ENCODE measurements at regions not wholly inside any gene's neighbourhood (a gene's known extent, or its start where the extent isn't known, plus 50 kb on each side); places are given as distances from the start of the nearest gene placed in this dataset.

DNA sequence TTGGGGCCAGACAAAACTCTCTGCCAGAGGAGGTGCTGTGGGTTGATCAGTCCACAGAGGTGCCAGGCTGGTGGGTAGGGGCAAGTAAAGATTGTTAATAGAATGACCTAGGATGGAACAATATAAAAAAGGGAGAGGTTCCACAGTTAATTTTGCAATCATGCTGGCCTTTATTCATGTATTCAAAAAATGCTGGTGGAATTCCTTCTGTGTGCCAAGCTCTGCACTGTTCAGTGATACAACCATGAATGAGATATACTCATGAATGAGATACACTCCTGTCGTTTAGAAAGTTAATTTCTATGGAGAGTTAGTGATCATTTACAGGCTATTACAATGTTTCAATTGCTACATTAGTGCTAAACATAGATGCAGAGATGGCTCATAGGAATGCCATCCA lies 252.6 kb upstream of the RMST start:
- H3K36me3 ChIP-seq (ENCODE audit: control insufficient read depth in 2 of 3, insufficient read depth in 3 of 3, low read length in 3 of 3): no peaks in the 10 kb centered on the region
- intact Hi-C loops (cut with DNase I): no loop called here
- peaks cover 0 to 2% (median 0%) of the 10 kb centered on the region in 3 donors for H3K9me3 ChIP-seq (ENCODE audit: control insufficient read depth in 2 of 3, insufficient read depth in 1 of 3, low read length in 3 of 3)
- TF ChIP-seq, protein P1, sequence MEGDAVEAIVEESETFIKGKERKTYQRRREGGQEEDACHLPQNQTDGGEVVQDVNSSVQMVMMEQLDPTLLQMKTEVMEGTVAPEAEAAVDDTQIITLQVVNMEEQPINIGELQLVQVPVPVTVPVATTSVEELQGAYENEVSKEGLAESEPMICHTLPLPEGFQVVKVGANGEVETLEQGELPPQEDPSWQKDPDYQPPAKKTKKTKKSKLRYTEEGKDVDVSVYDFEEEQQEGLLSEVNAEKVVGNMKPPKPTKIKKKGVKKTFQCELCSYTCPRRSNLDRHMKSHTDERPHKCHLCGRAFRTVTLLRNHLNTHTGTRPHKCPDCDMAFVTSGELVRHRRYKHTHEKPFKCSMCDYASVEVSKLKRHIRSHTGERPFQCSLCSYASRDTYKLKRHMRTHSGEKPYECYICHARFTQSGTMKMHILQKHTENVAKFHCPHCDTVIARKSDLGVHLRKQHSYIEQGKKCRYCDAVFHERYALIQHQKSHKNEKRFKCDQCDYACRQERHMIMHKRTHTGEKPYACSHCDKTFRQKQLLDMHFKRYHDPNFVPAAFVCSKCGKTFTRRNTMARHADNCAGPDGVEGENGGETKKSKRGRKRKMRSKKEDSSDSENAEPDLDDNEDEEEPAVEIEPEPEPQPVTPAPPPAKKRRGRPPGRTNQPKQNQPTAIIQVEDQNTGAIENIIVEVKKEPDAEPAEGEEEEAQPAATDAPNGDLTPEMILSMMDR (IDR thresholded peaks at IDR 0.05; ENCODE audit: borderline replicate concordance, extremely low read depth, insufficient read depth): no peak
- H3K27ac ChIP-seq (ENCODE audit: low read depth in 2 of 2, low read length in 2 of 2): no peak overlapping the region
- no peak for DNase-seq
- no peak for FAIRE-seq
- no peaks in the 10 kb centered on the region for H3K4me1 ChIP-seq (ENCODE audit: control insufficient read depth in 2 of 3, insufficient read depth in 2 of 3, low read depth in 1 of 3, low read length in 3 of 3)
- no peaks in the 10 kb centered on the region for H3K27me3 ChIP-seq (ENCODE audit: control insufficient read depth, insufficient read depth, low read length)
- H3K9ac ChIP-seq (ENCODE audit: low read length in 3 of 3): no peak overlapping the region
- H3K4me3 ChIP-seq (ENCODE audit: low read length in 3 of 3): no peak overlapping the region

DNA sequence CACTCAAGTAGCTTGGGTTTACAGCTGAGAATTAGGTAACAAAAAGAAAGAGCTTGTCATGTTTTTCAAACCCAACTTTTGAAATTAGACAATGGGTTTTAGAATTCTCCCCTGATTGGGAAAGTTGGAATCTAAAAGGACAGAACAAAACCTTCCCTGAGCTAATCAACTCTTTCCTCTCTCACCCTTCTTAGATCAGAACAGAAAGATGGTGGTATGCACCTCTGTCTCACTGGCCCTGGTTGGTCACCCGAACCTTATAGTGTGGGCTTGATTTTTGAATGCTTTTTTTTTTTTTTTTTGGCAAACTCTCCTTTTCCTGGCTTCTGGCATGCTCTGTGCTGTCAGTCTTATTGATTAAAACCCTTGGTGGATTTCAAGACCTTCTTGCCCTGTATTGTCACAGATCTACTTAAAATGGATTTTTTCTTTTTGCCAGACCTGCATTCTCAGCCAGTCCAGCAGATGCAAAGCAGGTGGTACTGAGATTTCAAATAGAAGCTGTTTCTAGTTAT lies 251.1 kb upstream of the RMST start:
- no peak for FAIRE-seq
- TF ChIP-seq, protein P1 (IDR thresholded peaks at IDR 0.05; ENCODE audit: borderline replicate concordance, extremely low read depth, insufficient read depth): no peak

DNA sequence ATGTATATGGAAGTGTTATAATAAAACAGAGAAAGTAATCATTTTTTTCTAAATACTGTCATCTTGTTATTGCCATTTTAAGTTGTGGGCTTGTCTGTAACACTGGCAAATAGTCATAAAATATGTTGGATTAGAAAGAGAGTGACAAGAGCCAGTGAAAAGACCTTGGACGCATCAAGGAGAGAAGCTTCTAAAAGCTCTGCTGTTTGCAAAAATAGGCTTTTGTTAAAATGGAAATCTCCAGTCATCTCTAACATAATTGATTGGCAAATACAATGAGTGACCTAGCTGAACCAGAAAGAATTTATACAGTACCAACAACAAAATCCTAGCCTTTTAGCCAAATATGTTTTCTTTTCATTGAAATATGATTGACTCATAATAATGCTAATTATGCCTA lies 245.8 kb upstream of the RMST start:
- Histone ChIP-seq H3K4me1 (ENCODE audit: control insufficient read depth in 2 of 3, insufficient read depth in 2 of 3, low read depth in 1 of 3, low read length in 3 of 3) (no peaks in the 10 kb centered on the region), H3K4me3 (ENCODE audit: low read length in 3 of 3) (no peak overlapping the region), H3K9ac (ENCODE audit: low read length in 3 of 3) (no peak overlapping the region), H3K27ac (ENCODE audit: low read depth in 2 of 2, low read length in 2 of 2) (no peak overlapping the region), H3K36me3 (ENCODE audit: control insufficient read depth in 2 of 3, insufficient read depth in 3 of 3, low read length in 3 of 3) (no peaks in the 10 kb centered on the region), H3K27me3 (ENCODE audit: control insufficient read depth, insufficient read depth, low read length) (no peaks in the 10 kb centered on the region), H3K9me3 (ENCODE audit: control insufficient read depth in 2 of 3, insufficient read depth in 1 of 3, low read length in 3 of 3) (no peaks in the 10 kb centered on the region)
- FAIRE-seq (no peak), DNase-seq (no peak)
- intact Hi-C loops (cut with DNase I): no loop called here
- TF ChIP-seq, protein P1 (IDR thresholded peaks at IDR 0.05; ENCODE audit: borderline replicate concordance, extremely low read depth, insufficient read depth): no peak

More for the DNA sequence above, 251.1 kb upstream of the RMST start:
- Histone ChIP-seq H3K4me3 (ENCODE audit: low read length in 3 of 3) (no peak overlapping the region), H3K27me3 (ENCODE audit: control insufficient read depth, insufficient read depth, low read length) (no peaks in the 10 kb centered on the region), H3K9ac (ENCODE audit: low read length in 3 of 3) (no peak overlapping the region), H3K27ac (ENCODE audit: low read depth in 2 of 2, low read length in 2 of 2) (no peak overlapping the region), H3K36me3 (ENCODE audit: control insufficient read depth in 2 of 3, insufficient read depth in 3 of 3, low read length in 3 of 3) (no peaks in the 10 kb centered on the region), H3K9me3 (ENCODE audit: control insufficient read depth in 2 of 3, insufficient read depth in 1 of 3, low read length in 3 of 3) (no peaks in the 10 kb centered on the region), H3K4me1 (ENCODE audit: control insufficient read depth in 2 of 3, insufficient read depth in 2 of 3, low read depth in 1 of 3, low read length in 3 of 3) (no peaks in the 10 kb centered on the region)
- intact Hi-C loops (cut with DNase I): no loop called here
- DNase-seq: no peak

DNA sequence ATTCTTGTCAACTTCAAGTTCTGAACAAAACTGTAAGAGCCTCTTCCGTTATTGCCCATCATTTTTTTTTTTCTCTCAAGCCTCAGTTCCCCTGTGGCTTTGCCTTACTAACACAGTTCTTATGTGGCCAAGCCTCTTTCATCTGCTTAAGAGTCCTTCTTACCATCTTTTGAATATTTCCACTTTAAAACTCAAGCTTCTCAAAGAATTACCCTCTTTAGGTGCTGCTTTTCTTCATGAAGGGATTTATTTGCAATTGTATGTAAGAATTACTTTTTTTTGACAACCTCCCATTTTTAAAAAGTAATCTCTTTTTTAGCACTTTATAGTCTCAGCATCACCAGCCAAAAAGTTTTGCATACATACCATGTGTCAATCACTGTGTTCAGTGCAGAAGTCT lies 240.2 kb upstream of the RMST start:
- Histone ChIP-seq H3K9ac (ENCODE audit: low read length in 3 of 3) (no peak overlapping the region), H3K27ac (ENCODE audit: low read depth in 2 of 2, low read length in 2 of 2) (no peak overlapping the region), H3K36me3 (ENCODE audit: control insufficient read depth in 2 of 3, insufficient read depth in 3 of 3, low read length in 3 of 3) (no peaks in the 10 kb centered on the region), H3K4me3 (ENCODE audit: low read length in 3 of 3) (no peak overlapping the region), H3K27me3 (ENCODE audit: control insufficient read depth, insufficient read depth, low read length) (no peaks in the 10 kb centered on the region), H3K9me3 (ENCODE audit: control insufficient read depth in 2 of 3, insufficient read depth in 1 of 3, low read length in 3 of 3) (no peaks in the 10 kb centered on the region), H3K4me1 (ENCODE audit: control insufficient read depth in 2 of 3, insufficient read depth in 2 of 3, low read depth in 1 of 3, low read length in 3 of 3) (no peaks in the 10 kb centered on the region)
- intact Hi-C loops (cut with DNase I): no loop called here
- no peak for DNase-seq
- FAIRE-seq: no peak
- TF ChIP-seq, protein P1 (IDR thresholded peaks at IDR 0.05; ENCODE audit: borderline replicate concordance, extremely low read depth, insufficient read depth): no peak

Measured in kidney (tissue), 13 donors.